Lower lobe of right lung (tissue), 2 donors: ENCODE measurements at regions not wholly inside any gene's neighbourhood (a gene's known extent, or its start where the extent isn't known, plus 50 kb on each side); places are given as distances from the start of the nearest gene placed in this dataset.
A peak's percentile ranks its signal among the peaks of the same experiment; 100 is the strongest.

Source experiments
- ATAC-seq, 2 donors: fragments of 200-7000 bp; cut with Tn5 transposase; one replicate each; pipeline ENCODE4 v1.9.1; 2020 to 2022; ENCODE audit warnings: mild to moderate bottlenecking in 2 of 2, moderate library complexity in 2 of 2
- DNase-seq: peaks from one replicate; pipeline ENCODE4 v3.0.0-alpha.2; 2020
- H3K27ac ChIP-seq: fragments of 200-600 bp; one replicate; pipeline ENCODE4 v1.8.0; 2022
- H3K27me3 ChIP-seq: fragments of 200-600 bp; one replicate; pipeline ENCODE4 v1.8.0; 2022; ENCODE audit warnings: low read depth
- H3K36me3 ChIP-seq: fragments of 200-600 bp; one replicate; pipeline ENCODE4 v1.8.0; 2022; ENCODE audit warnings: mild to moderate bottlenecking
- H3K4me1 ChIP-seq: fragments of 200-600 bp; one replicate; pipeline ENCODE4 v1.8.0; 2022
- H3K4me3 ChIP-seq: fragments of 200-600 bp; one replicate; pipeline ENCODE4 v1.8.0; 2022; ENCODE audit warnings: mild to moderate bottlenecking
- H3K9me3 ChIP-seq: fragments of 200-600 bp; one replicate; pipeline ENCODE4 v1.8.0; 2022
- intact Hi-C: fragments of 100-400 bp; cut with DNase I; formaldehyde crosslinking; loops from one replicate; pipeline ENCODE4 v1.11.0; 2022
- TF ChIP-seq, protein P1 (sequence below): fragments of 200-600 bp; IDR thresholded peaks from one replicate; pipeline ENCODE4 v1.8.0; 2022; ENCODE audit warnings: antibody characterized with exemption, mild to moderate bottlenecking
- donor health status: DM: no; HTN: yes; CAD: no; lungs with severe emphysema.

GRCh38 chr2:8627019-8627691 lies 54.7 kb upstream of the ID2 start:
- H3K4me3 ChIP-seq = no peak overlapping the region
- intact Hi-C loops = no loop called here
- H3K9me3 ChIP-seq = no peaks in the 10 kb centered on the region
- no peak overlapping the region for H3K27ac ChIP-seq
- ATAC-seq (no peak), DNase-seq (peak; percentile 33)
- H3K36me3 ChIP-seq = no peaks in the 10 kb centered on the region
- no peaks in the 10 kb centered on the region for H3K27me3 ChIP-seq
- TF ChIP-seq, protein P1, sequence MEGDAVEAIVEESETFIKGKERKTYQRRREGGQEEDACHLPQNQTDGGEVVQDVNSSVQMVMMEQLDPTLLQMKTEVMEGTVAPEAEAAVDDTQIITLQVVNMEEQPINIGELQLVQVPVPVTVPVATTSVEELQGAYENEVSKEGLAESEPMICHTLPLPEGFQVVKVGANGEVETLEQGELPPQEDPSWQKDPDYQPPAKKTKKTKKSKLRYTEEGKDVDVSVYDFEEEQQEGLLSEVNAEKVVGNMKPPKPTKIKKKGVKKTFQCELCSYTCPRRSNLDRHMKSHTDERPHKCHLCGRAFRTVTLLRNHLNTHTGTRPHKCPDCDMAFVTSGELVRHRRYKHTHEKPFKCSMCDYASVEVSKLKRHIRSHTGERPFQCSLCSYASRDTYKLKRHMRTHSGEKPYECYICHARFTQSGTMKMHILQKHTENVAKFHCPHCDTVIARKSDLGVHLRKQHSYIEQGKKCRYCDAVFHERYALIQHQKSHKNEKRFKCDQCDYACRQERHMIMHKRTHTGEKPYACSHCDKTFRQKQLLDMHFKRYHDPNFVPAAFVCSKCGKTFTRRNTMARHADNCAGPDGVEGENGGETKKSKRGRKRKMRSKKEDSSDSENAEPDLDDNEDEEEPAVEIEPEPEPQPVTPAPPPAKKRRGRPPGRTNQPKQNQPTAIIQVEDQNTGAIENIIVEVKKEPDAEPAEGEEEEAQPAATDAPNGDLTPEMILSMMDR = no peak
- H3K4me1 ChIP-seq = no peaks in the 10 kb centered on the region

- intact Hi-C loops = no loop called here
- Histone ChIP-seq H3K4me3 (no peak overlapping the region), H3K27me3 (no peaks in the 10 kb centered on the region), H3K4me1 (no peaks in the 10 kb centered on the region), H3K36me3 (no peaks in the 10 kb centered on the region), H3K27ac (no peak overlapping the region), H3K9me3 (no peaks in the 10 kb centered on the region)
- ATAC-seq (no peak), DNase-seq (peak; percentile 30)
- TF ChIP-seq, protein P1 = no peak
These were observed 54.2 kb upstream of the ID2 start for GRCh38 chr2:8627692-8628085.

DNA sequence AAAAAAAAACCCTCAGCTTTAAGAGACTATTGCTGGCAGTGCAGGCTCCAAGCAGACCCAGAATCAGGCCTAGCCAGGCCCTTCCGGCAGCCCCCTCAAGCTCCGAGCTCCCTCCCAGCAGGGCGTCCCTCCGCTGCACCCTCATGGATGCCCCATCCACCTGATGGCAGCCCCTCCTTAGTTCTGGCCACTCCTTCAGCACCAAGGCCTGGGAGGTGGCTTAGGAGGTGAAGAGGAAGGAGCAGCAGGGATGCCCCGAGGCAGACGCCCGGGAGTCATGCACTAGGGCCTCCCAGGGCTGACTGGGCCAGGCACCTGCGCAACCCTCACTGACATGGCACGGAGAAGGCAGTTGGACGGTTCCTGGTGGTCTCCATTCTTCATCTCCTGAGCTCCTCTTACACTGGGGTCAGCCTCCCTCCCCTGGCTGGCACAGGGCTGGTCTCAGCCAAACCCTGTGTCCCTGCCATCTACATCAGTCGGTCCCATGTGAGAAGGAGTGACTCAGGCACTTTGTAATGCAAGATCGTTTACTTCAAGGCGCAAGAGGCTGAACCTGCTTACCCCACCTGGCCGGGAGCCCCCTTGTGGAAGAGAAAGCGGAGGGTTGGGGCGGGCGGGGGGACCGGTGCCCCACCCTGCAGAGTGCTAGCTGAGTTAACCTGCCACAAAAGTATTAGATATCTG lies 53.5 kb upstream of the ID2 start:
- DNase-seq = peak; percentile 14
- no peak overlapping the region for H3K27ac ChIP-seq
- intact Hi-C loops = no loop called here
- no peak for ATAC-seq
- TF ChIP-seq, protein P1 = no peak
- no peaks in the 10 kb centered on the region for H3K9me3 ChIP-seq
- H3K27me3 ChIP-seq = no peaks in the 10 kb centered on the region
- H3K36me3 ChIP-seq = no peaks in the 10 kb centered on the region
- H3K4me1 ChIP-seq = no peaks in the 10 kb centered on the region
- no peak overlapping the region for H3K4me3 ChIP-seq

DNA sequence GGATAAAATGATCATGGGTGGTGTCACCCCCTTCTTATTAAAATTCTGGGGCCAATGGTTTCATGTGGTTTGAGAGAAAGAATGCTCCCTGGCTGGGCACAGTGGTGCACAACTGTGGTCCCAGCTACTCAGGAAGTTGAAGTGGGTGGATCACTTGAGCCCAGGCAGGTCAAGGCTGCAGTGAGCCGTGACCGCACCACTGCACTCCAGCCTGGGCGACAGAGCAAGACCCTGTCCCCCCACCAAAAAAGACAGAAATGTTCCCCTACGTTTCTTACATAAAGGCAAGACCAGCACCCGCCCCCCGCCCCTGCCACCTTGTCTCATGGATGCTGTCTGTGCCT lies 53.0 kb upstream of the ID2 start:
- ATAC-seq = no peak
- Histone ChIP-seq H3K4me3 (no peak overlapping the region), H3K4me1 (peaks cover 4% of the 10 kb centered on the region), H3K27ac (no peak overlapping the region), H3K36me3 (no peaks in the 10 kb centered on the region), H3K9me3 (no peaks in the 10 kb centered on the region), H3K27me3 (no peaks in the 10 kb centered on the region)
- intact Hi-C loops = no loop called here
- peak; percentile 13 for DNase-seq
- TF ChIP-seq, protein P1 = no peak

- no peak for ATAC-seq
- Histone ChIP-seq H3K27me3 (no peaks in the 10 kb centered on the region), H3K9me3 (no peaks in the 10 kb centered on the region), H3K27ac (no peak overlapping the region), H3K4me3 (no peak overlapping the region), H3K36me3 (no peaks in the 10 kb centered on the region), H3K4me1 (peaks cover 6% of the 10 kb centered on the region)
- TF ChIP-seq, protein P1 = no peak
- peak; percentile 15 for DNase-seq
- intact Hi-C loops = no loop called here
These were observed 52.5 kb upstream of the ID2 start for GRCh38 chr2:8629402-8629801.
